ENCODE measurements at regions not wholly inside any gene's neighbourhood (a gene's known extent, or its start where the extent isn't known, plus 50 kb on each side); places are given as distances from the start of the nearest gene placed in this dataset.

DNA sequence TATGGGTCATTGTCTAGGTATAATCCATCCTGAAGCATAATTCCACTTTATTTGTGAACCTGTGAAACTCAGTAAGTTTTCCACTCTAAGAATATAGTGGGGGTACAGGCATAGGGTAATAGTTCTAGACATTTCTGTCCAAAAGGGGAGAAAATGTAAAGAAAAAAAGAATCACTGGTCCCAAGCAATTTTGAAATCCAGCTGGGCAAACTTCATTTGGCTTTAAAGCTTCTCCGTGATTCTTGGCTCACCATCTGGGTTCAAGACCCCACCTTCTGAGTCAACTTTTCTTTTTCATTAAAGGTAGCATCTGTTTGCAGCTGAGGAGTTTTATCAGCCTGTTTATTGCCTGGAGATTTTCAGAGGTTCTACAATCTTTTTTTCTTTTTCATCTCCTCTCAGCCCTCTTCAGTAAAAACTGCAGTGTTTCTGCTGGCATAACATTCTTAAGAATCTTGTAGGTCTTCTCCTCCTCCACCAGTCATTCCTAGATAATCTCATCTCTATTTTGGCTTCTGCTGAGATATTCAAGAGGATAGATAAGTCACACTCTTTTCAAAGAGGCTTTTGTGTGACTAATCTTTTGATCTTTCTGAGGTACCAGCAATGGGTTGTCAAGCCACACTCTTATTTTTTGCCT is 126.1 kb upstream of the PITX1 start:
- no peak overlapping the region for H3T11ph ChIP-seq (ENCODE audit: low read length)
- no peak overlapping the region for H3K4me2 ChIP-seq (ENCODE audit: insufficient read depth, insufficient read length, low read length)
- H3K79me2 ChIP-seq (ENCODE audit: insufficient read depth, low read length): no peaks in the 10 kb centered on the region
- no peak overlapping the region for H4K8ac ChIP-seq (replicated peaks; ENCODE audit: insufficient read length, low read depth, low read length)
- no peaks in the 10 kb centered on the region for H3K4me1 ChIP-seq (ENCODE audit: insufficient read depth, low read length)
- H4K5ac ChIP-seq (ENCODE audit: insufficient read length, low read depth, low read length): no peak overlapping the region
- DNase-seq: no peak
- H3K9ac ChIP-seq (ENCODE audit: extremely low read depth, insufficient read length, low read length): no peak overlapping the region
- no peak overlapping the region for H3K23ac ChIP-seq (ENCODE audit: insufficient read length, low read depth, low read length)
- WGBS (ENCODE audit: extremely low coverage, insufficient read length, low lambda C conversion rate): no CpG with 5 or more reads among the region's 1 CpG
- H3K79me1 ChIP-seq (ENCODE audit: insufficient read depth, low read depth, low read length, poor library complexity, severe bottlenecking): no peaks in the 10 kb centered on the region
- Mint-ChIP-seq H3K9me3 (no peaks in the 10 kb centered on the region; a peak in 1 of 5 replicates), H3K4me1 (no peaks in the 10 kb centered on the region), H3K36me3 (ENCODE audit: insufficient read depth in 1 of 3, low read depth in 3 of 3) (no peaks in the 10 kb centered on the region; a peak in 1 of 7 replicates), H3K27me3 (ENCODE audit: low read depth) (peaks cover 63% of the 10 kb centered on the region), H3K27ac (no peak overlapping the region), H3K4me3 (no peak overlapping the region)
- no peak overlapping the region for H2AFZ ChIP-seq (ENCODE audit: low read length)
- H3K18ac ChIP-seq (ENCODE audit: insufficient read length, low read depth, low read length): no peak overlapping the region
- no peak overlapping the region for H2AK5ac ChIP-seq (ENCODE audit: insufficient read length, low read length)
- no peak overlapping the region for H2BK5ac ChIP-seq (ENCODE audit: insufficient read length, low read length)
- no peak overlapping the region for H2BK15ac ChIP-seq (ENCODE audit: low read depth, low read length)
- H3K14ac ChIP-seq (ENCODE audit: insufficient read depth, low read length): no peak overlapping the region
- H3K9me3 ChIP-seq (ENCODE audit: control insufficient read depth, low read depth, low read length): no peaks in the 10 kb centered on the region
- no peaks in the 10 kb centered on the region for H4K20me1 ChIP-seq (ENCODE audit: control insufficient read depth, insufficient read depth, insufficient read length)
- H3K27me3 ChIP-seq (ENCODE audit: insufficient read depth, low read length): 0 out of 2 replicates have a peak, but pooled peaks cover 2% of the 10 kb centered on the region
- no peak overlapping the region for H2BK20ac ChIP-seq (ENCODE audit: low read depth, low read length, poor library complexity, severe bottlenecking)
- H3K27ac ChIP-seq (ENCODE audit: insufficient read length, low read depth, low read length): no peak overlapping the region
- no peak overlapping the region for H2BK120ac ChIP-seq (ENCODE audit: low read depth, low read length, poor library complexity, severe bottlenecking)
- no peak overlapping the region for H3K4ac ChIP-seq (ENCODE audit: low read depth, low read length)
- TF ChIP-seq, protein P1, sequence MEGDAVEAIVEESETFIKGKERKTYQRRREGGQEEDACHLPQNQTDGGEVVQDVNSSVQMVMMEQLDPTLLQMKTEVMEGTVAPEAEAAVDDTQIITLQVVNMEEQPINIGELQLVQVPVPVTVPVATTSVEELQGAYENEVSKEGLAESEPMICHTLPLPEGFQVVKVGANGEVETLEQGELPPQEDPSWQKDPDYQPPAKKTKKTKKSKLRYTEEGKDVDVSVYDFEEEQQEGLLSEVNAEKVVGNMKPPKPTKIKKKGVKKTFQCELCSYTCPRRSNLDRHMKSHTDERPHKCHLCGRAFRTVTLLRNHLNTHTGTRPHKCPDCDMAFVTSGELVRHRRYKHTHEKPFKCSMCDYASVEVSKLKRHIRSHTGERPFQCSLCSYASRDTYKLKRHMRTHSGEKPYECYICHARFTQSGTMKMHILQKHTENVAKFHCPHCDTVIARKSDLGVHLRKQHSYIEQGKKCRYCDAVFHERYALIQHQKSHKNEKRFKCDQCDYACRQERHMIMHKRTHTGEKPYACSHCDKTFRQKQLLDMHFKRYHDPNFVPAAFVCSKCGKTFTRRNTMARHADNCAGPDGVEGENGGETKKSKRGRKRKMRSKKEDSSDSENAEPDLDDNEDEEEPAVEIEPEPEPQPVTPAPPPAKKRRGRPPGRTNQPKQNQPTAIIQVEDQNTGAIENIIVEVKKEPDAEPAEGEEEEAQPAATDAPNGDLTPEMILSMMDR (conservative IDR thresholded peaks at IDR 0.05): no peak
- no peak overlapping the region for H3K56ac ChIP-seq (ENCODE audit: insufficient read length, low read depth, low read length)
- no peak overlapping the region for H4K91ac ChIP-seq (ENCODE audit: insufficient read length, low read depth, low read length)
- no peak overlapping the region for H2BK12ac ChIP-seq (ENCODE audit: insufficient read length, low read depth, low read length)
- H3K23me2 ChIP-seq (ENCODE audit: insufficient read length, low read depth, low read length, poor library complexity, severe bottlenecking): no peaks in the 10 kb centered on the region
